ENCODE measurements at regions not wholly inside any gene's neighbourhood (a gene's known extent, or its start where the extent isn't known, plus 50 kb on each side); places are given as distances from the start of the nearest gene placed in this dataset.

GRCh38 chr17:14871921-14872320 is 393.2 kb downstream of the PMP22 start:
- Histone ChIP-seq H3K9me3 (ENCODE audit: control insufficient read depth, low read length) (no peaks in the 10 kb centered on the region), H3K4me3 (ENCODE audit: low read length) (no peak overlapping the region), H3K36me3 (ENCODE audit: control insufficient read depth, insufficient read depth, low read length) (no peaks in the 10 kb centered on the region), H3K4me1 (ENCODE audit: control insufficient read depth, insufficient read depth, low read length) (no peaks in the 10 kb centered on the region), H3K27me3 (ENCODE audit: control insufficient read depth, insufficient read depth, low read length, poor library complexity, severe bottlenecking) (no peaks in the 10 kb centered on the region), H3K9ac (ENCODE audit: extremely low read depth, low read length, poor library complexity, severe bottlenecking) (no peak overlapping the region), H3K27ac (ENCODE audit: low read depth, low read length) (no peak overlapping the region)
- DNase-seq, result no peak
- Mint-ChIP-seq H3K4me1 (no peaks in the 10 kb centered on the region), H3K27ac (no peak overlapping the region), H3K9me3 (no peaks in the 10 kb centered on the region), H3K27me3 (ENCODE audit: insufficient read depth) (peaks cover 4% of the 10 kb centered on the region), H3K36me3 (ENCODE audit: low read depth) (no peaks in the 10 kb centered on the region), H3K4me3 (no peak overlapping the region)
- no peak for TF ChIP-seq CTCF (conservative IDR thresholded peaks at IDR 0.05)
- 92 to 100% methylated on average over 1 to 2 of the region's 2 CpGs for WGBS, 2 experiments (ENCODE audit: insufficient coverage in 1 of 2, insufficient read length in 1 of 2)

GRCh38 chr17:14866266-14866665 is 398.9 kb downstream of the PMP22 start:
- peaks cover 5% of the 10 kb centered on the region for H3K9me3 Mint-ChIP-seq
- no peaks in the 10 kb centered on the region for H3K4me1 ChIP-seq (ENCODE audit: control insufficient read depth, insufficient read depth, low read length)
- DNase-seq, result no peak
- H3K36me3 Mint-ChIP-seq (ENCODE audit: low read depth), result no peaks in the 10 kb centered on the region
- H3K27me3 ChIP-seq (ENCODE audit: control insufficient read depth, insufficient read depth, low read length, poor library complexity, severe bottlenecking), result no peaks in the 10 kb centered on the region
- no peak overlapping the region for H3K4me3 Mint-ChIP-seq
- no peaks in the 10 kb centered on the region for H3K9me3 ChIP-seq (ENCODE audit: control insufficient read depth, low read length)
- TF ChIP-seq CTCF (conservative IDR thresholded peaks at IDR 0.05), result no peak
- H3K36me3 ChIP-seq (ENCODE audit: control insufficient read depth, insufficient read depth, low read length), result no peaks in the 10 kb centered on the region
- WGBS, 2 experiments (ENCODE audit: insufficient coverage in 1 of 2, insufficient read length in 1 of 2), result 93 to 100% methylated on average over 2 to 6 of the region's 7 CpGs
- peaks cover 5% of the 10 kb centered on the region for H3K4me1 Mint-ChIP-seq
- no peak overlapping the region for H3K27ac Mint-ChIP-seq
- peaks cover 2% of the 10 kb centered on the region for H3K27me3 Mint-ChIP-seq (ENCODE audit: insufficient read depth)
- no peak overlapping the region for H3K4me3 ChIP-seq (ENCODE audit: low read length)
- H3K27ac ChIP-seq (ENCODE audit: low read depth, low read length), result no peak overlapping the region
- no peak overlapping the region for H3K9ac ChIP-seq (ENCODE audit: extremely low read depth, low read length, poor library complexity, severe bottlenecking)

GRCh38 chr17:14864127-14864526 is 401.0 kb downstream of the PMP22 start:
- H3K36me3 ChIP-seq (ENCODE audit: control insufficient read depth, insufficient read depth, low read length), result no peaks in the 10 kb centered on the region
- no peaks in the 10 kb centered on the region for H3K4me1 ChIP-seq (ENCODE audit: control insufficient read depth, insufficient read depth, low read length)
- WGBS, 2 experiments (ENCODE audit: insufficient coverage in 1 of 2, insufficient read length in 1 of 2), result no CpG with 5 or more reads among the region's 1 CpG
- no peak overlapping the region for H3K9ac ChIP-seq (ENCODE audit: extremely low read depth, low read length, poor library complexity, severe bottlenecking)
- no peaks in the 10 kb centered on the region for H3K27me3 Mint-ChIP-seq (ENCODE audit: insufficient read depth)
- peaks cover 7% of the 10 kb centered on the region for H3K4me1 Mint-ChIP-seq
- H3K4me3 ChIP-seq (ENCODE audit: low read length), result no peak overlapping the region
- no peaks in the 10 kb centered on the region for H3K27me3 ChIP-seq (ENCODE audit: control insufficient read depth, insufficient read depth, low read length, poor library complexity, severe bottlenecking)
- H3K9me3 Mint-ChIP-seq, result peaks cover 5% of the 10 kb centered on the region
- no peak overlapping the region for H3K27ac ChIP-seq (ENCODE audit: low read depth, low read length)
- H3K9me3 ChIP-seq (ENCODE audit: control insufficient read depth, low read length), result no peaks in the 10 kb centered on the region
- no peak overlapping the region for H3K4me3 Mint-ChIP-seq
- no peak overlapping the region for H3K27ac Mint-ChIP-seq
- TF ChIP-seq CTCF (conservative IDR thresholded peaks at IDR 0.05), result no peak
- DNase-seq, result no peak
- H3K36me3 Mint-ChIP-seq (ENCODE audit: low read depth), result no peaks in the 10 kb centered on the region
